ENCODE measurements at regions not wholly inside any gene's neighbourhood (a gene's known extent, or its start where the extent isn't known, plus 50 kb on each side); places are given as distances from the start of the nearest gene placed in this dataset.

DNA sequence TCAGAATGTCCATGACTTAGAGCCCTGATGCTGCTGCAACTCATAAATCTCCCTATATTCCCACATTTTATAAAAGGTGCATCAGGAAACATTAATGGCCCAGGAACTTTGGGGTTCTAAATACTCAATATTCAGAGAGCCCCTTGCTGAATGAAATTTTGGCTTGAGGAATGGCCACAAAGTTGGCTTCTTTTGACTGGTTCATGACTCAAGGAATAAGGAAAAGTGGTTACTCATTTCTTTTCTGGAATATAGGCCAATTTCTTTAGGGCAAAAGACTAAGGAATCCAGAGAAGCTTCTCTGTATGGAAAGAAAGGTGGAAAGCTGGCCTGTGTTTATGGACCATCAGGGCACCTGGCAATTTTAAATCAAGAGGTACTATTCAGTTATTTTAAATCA, 308.9 kb upstream of the NT5C1B start:
- H3K4me1 Mint-ChIP-seq (ENCODE audit: low read depth, unreplicated experiment), result no peaks in the 10 kb centered on the region
- H3K36me3 Mint-ChIP-seq (ENCODE audit: insufficient read depth, unreplicated experiment), result no peaks in the 10 kb centered on the region
- CTCF ChIA-PET, result no interaction called here
- intact Hi-C loops (cut with micrococcal nuclease; ENCODE audit: unreplicated experiment), result no loop called here
- no peak for DNase-seq
- H3K27ac Mint-ChIP-seq (ENCODE audit: unreplicated experiment), result no peak overlapping the region
- H3K9me3 Mint-ChIP-seq (ENCODE audit: low read depth, unreplicated experiment), result no peaks in the 10 kb centered on the region
- TF ChIP-seq, protein P1, sequence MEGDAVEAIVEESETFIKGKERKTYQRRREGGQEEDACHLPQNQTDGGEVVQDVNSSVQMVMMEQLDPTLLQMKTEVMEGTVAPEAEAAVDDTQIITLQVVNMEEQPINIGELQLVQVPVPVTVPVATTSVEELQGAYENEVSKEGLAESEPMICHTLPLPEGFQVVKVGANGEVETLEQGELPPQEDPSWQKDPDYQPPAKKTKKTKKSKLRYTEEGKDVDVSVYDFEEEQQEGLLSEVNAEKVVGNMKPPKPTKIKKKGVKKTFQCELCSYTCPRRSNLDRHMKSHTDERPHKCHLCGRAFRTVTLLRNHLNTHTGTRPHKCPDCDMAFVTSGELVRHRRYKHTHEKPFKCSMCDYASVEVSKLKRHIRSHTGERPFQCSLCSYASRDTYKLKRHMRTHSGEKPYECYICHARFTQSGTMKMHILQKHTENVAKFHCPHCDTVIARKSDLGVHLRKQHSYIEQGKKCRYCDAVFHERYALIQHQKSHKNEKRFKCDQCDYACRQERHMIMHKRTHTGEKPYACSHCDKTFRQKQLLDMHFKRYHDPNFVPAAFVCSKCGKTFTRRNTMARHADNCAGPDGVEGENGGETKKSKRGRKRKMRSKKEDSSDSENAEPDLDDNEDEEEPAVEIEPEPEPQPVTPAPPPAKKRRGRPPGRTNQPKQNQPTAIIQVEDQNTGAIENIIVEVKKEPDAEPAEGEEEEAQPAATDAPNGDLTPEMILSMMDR (IDR thresholded peaks at IDR 0.05; ENCODE audit: unreplicated experiment), result no peak
- BruUV-seq (replicated peaks), result no TSS peak
- no peaks in the 10 kb centered on the region for H3K27me3 Mint-ChIP-seq (ENCODE audit: unreplicated experiment)
- H3K4me3 Mint-ChIP-seq (ENCODE audit: low read depth, unreplicated experiment), result no peak overlapping the region

DNA sequence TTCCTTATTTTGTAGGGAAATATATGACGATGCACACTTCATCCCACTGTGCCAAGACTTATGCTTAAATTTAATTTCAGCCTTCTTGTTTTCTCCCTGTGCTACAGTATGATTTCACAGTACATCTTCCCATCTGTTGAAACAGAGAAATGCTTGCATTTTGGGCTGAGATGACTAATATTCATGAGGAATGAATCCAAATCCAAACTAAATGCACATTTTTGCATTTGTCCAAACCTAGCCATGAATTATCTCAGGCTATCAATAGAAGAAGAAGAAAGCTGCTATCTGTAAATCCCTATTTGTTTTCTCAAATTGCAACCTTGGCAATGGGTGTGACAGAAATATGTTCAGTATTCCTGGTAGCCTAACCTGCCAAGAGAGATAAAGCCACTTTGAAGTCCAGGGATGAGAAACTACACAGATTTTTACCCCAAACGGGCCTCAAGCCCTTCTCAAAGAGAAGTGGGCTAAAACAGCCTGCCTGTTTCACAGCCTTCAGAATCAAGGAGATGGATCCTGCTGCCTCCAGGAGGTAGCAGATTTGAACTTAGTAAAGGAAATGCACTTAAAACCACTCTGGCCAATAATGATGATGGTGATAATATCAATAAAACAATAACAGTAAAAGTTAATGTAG, 306.9 kb upstream of the NT5C1B start:
- Mint-ChIP-seq H3K36me3 (ENCODE audit: insufficient read depth, unreplicated experiment) (no peaks in the 10 kb centered on the region), H3K27me3 (ENCODE audit: unreplicated experiment) (no peaks in the 10 kb centered on the region), H3K4me1 (ENCODE audit: low read depth, unreplicated experiment) (no peaks in the 10 kb centered on the region), H3K27ac (ENCODE audit: unreplicated experiment) (no peak overlapping the region), H3K9me3 (ENCODE audit: low read depth, unreplicated experiment) (no peaks in the 10 kb centered on the region), H3K4me3 (ENCODE audit: low read depth, unreplicated experiment) (no peak overlapping the region)
- DNase-seq, result no peak
- no TSS peak for BruUV-seq (replicated peaks)
- TF ChIP-seq, protein P1 (IDR thresholded peaks at IDR 0.05; ENCODE audit: unreplicated experiment), result no peak
- intact Hi-C loops (cut with micrococcal nuclease; ENCODE audit: unreplicated experiment), result no loop called here
- CTCF ChIA-PET, result no interaction called here

DNA sequence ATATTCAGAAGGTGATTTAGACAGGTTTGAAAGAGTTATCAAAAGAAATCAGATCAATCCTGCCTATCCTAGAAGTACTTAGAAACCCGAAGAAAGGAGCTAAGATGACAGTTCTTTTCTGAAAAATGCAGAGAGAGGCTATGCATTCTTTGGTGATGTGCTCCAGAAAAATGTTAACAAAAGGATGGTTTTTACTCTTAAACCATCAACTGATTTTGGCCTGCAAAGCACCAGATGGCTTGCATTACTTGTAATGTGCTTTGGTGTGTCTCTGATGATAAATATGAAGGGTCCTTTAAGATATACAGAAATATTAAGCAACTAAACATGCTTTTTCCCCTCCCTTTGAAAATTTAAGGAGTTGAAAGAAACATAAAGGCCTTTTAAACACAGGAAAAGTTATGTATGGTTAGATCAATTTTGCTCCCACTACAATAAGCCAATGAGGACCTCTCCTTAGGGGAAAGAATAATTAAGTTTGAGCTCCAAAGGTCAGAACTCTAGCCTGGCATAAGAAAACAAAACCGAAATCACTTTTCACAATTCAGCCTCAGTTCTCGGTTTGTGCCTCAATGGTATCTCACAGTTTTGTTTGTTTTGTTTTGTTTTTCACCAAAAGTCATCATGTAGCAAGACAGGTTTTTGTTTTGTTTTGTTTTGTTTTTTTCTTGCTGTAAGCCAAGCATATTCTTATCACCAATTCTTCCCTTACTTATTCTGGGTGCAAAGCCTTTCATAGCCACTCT, 302.4 kb upstream of the NT5C1B start:
- intact Hi-C loops (cut with micrococcal nuclease; ENCODE audit: unreplicated experiment), result no loop called here
- H3K27me3 Mint-ChIP-seq (ENCODE audit: unreplicated experiment), result no peaks in the 10 kb centered on the region
- TF ChIP-seq, protein P1 (IDR thresholded peaks at IDR 0.05; ENCODE audit: unreplicated experiment), result no peak
- no peak overlapping the region for H3K4me3 Mint-ChIP-seq (ENCODE audit: low read depth, unreplicated experiment)
- no peak overlapping the region for H3K27ac Mint-ChIP-seq (ENCODE audit: unreplicated experiment)
- BruUV-seq (replicated peaks), result no TSS peak
- H3K4me1 Mint-ChIP-seq (ENCODE audit: low read depth, unreplicated experiment), result no peaks in the 10 kb centered on the region
- DNase-seq, result no peak
- no peaks in the 10 kb centered on the region for H3K36me3 Mint-ChIP-seq (ENCODE audit: insufficient read depth, unreplicated experiment)
- no peaks in the 10 kb centered on the region for H3K9me3 Mint-ChIP-seq (ENCODE audit: low read depth, unreplicated experiment)
- CTCF ChIA-PET, result no interaction called here

DNA sequence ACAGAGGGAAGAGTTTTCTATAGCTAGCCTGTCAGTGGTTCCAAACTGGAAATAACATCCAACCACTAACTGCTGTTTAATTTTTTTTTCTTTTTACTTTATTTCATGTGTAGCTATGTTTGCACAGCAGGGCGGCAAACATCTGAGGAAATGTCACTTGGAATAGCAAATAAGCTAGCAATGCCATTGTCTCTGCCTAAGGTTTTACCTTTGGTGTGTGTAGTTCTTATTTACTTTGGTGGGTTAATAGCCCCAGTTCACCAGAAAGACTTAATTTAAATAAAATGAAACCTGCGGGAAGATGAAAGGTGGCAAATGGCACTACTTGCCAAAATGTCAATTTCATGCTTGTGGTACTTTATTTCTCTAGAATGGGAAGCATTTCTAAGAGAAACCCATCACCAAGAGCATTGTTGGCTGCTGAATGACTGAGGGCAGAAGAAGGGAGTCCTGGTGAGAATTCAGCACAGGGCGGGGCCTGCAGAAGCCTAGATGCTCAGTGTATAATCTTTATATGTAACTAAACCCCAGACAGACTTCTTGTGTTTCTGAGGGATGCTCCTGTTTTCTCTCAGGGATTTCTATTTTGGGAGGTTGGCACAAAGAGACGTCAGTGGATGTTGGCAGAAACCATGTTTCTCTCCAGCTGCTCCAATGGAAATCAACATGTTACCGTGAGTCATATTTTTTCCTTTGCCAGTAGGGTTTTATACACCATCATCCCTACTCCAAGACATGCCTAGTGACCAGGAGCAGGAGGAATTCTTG, 300.4 kb upstream of the NT5C1B start:
- Mint-ChIP-seq H3K27ac (ENCODE audit: unreplicated experiment) (no peak overlapping the region), H3K4me3 (ENCODE audit: low read depth, unreplicated experiment) (no peak overlapping the region), H3K4me1 (ENCODE audit: low read depth, unreplicated experiment) (no peaks in the 10 kb centered on the region), H3K9me3 (ENCODE audit: low read depth, unreplicated experiment) (no peaks in the 10 kb centered on the region), H3K27me3 (ENCODE audit: unreplicated experiment) (no peaks in the 10 kb centered on the region), H3K36me3 (ENCODE audit: insufficient read depth, unreplicated experiment) (no peaks in the 10 kb centered on the region)
- TF ChIP-seq, protein P1 (IDR thresholded peaks at IDR 0.05; ENCODE audit: unreplicated experiment), result no peak
- no peak for DNase-seq
- intact Hi-C loops (cut with micrococcal nuclease; ENCODE audit: unreplicated experiment), result no loop called here
- CTCF ChIA-PET, result no interaction called here
- no TSS peak for BruUV-seq (replicated peaks)

Measured in Calu3 (cell line).